SK-N-SH (cell line): ENCODE measurements at regions not wholly inside any gene's neighbourhood (a gene's known extent, or its start where the extent isn't known, plus 50 kb on each side); places are given as distances from the start of the nearest gene placed in this dataset.

Experiments used
- CTCF ChIP-seq: fragments of 200-600 bp; sonication (generic); IDR thresholded peaks from 2 replicates; pipeline ENCODE4 v1.6.1; 2017; ENCODE audit warnings: antibody characterized with exemption, mild to moderate bottlenecking, moderate library complexity
- EZH2phosphoT487 ChIP-seq: fragments of 200-600 bp; sonication (generic); IDR thresholded peaks from 2 replicates; pipeline ENCODE4 v1.6.1; 2017; ENCODE audit warnings: low read depth, mixed run types, mild to moderate bottlenecking, antibody characterized with exemption, moderate library complexity, borderline replicate concordance
- POLR2AphosphoS5 ChIP-seq: IDR thresholded peaks from 2 replicates; pipeline ENCODE4 v1.6.1; 2012; ENCODE audit warnings: low read depth, low read length
- USF2 ChIP-seq: fragments of 150-350 bp; IDR thresholded peaks from 2 replicates; pipeline ENCODE4 v1.6.1; 2017; ENCODE audit warnings: antibody characterized with exemption, low read length, low read depth, borderline replicate concordance
- TF ChIP-seq, protein P1 (sequence below): IDR thresholded peaks from 2 replicates; pipeline ENCODE4 v1.4.0; 2012; ENCODE audit warnings: low read depth

DNA sequence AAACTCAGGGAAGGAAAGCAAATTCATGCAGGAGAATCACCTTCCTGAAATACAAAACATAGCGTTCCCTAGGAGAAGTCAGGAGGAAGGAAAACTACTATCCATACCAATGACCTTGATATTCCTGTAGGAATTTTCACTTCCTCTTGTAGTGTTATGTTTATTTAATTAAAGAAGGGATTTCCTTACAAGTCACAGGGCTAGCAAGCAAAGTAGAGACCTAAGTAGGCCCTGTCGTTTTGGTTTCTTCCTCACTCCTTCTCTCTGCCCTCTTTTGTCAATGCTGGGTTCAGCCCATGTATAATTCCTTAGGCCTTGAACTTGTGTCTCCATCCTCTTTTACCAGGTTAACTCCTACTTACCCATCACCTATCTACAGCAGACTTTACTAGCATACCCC is 435.2 kb upstream of the LRATD1 start:
- TF ChIP-seq, protein P1, sequence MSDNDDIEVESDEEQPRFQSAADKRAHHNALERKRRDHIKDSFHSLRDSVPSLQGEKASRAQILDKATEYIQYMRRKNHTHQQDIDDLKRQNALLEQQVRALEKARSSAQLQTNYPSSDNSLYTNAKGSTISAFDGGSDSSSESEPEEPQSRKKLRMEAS: no peak
- TF ChIP-seq CTCF (no peak), POLR2AphosphoS5 (no peak), EZH2phosphoT487 (no peak), USF2 (no peak)
